ENCODE measurements at regions not wholly inside any gene's neighbourhood (a gene's known extent, or its start where the extent isn't known, plus 50 kb on each side); places are given as distances from the start of the nearest gene placed in this dataset.

DNA sequence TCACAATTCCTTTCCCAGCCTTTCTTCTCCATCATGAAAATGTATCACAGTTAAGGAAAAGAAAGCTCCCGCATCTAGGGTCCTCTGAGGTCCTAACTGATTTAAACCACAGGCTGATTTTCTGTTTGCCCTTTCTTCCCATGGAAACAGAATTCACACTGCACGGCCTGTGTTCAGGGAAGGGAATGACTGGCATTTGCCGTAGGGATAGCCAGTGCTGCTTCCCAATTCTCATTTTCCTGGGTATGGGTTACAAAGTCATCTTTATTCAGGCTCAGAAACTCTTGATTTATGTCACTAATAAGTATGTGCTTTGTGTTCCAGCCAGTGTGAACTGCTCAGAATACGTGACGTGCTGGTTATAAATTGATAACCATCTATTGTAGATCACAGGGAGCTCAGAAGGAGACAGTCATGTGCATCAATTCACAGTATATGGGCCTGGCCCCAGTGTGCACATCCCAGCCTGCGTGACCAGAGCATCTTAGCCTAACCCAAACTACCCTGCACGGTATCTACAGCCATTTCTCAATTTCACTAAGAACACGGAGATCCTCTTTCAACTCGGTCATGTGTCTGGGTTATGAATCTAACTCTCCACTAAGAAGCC is 163.3 kb downstream of the LRRC30 start:
- ATAC-seq (no peak), DNase-seq (no peak)
- intact Hi-C loops (cut with DNase I) = no loop called here

DNA sequence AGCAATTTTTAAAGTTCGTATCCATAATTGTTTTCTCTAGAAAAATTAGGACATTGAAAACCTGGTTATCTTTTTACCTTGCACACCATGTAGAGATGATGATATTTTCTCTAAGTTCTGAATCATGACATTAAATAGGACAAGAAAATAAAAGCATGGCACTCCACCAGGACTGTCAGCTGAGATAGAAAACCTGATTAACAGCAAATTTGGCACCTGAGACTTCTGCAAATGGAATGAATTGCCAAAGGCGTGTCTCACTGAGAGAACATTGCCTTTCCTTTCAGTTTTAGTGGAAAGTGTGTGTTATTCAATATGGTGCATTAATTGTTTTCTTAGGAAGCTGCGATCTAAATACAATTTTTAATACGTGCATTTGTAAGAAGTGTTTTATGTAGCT is 164.7 kb downstream of the LRRC30 start:
- DNase-seq = no peak
- intact Hi-C loops (cut with DNase I) = no loop called here
- ATAC-seq = no peak

DNA sequence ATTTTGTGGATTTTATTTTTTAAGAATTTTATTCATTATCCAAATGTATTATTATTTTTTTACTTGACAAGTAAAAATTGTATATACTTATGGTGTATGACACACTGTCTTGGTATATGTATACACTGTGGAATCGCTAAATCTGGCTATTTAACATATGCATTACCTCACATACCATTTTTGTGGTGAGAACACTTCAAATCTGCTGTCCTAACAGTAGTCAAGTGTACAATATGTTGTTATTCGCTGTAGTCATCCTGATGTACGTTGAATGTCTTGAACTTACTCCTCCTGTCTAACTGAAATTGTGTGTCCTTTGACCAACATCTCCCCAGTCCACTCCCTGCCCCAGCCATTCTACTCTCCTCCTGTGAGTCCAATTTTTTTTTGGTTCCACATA is 153.2 kb upstream of the PTPRM start:
- intact Hi-C loops (cut with DNase I) = no loop called here
- no peak for ATAC-seq
- no peak for DNase-seq

DNA sequence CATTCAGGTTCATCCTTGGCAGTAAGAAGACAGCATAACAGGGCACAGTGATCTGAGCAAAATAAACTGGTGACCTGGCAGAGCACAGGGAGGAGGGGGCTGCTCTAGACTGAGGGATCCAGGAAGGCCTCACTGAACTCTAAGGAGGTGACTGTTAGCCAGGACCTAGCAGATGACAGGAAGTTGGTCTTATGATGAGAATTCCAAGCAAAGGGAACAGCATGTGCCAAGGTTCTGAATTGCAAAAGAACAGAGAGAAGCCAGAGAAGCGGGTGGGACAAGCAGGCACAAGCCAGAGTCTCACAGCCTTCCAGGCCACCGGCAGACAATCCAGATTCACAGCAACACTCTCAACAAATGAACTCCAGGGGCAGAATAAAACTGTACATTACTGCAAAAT is 152.7 kb upstream of the PTPRM start:
- ATAC-seq (peak; percentile 59 to 72), DNase-seq (peak; percentile 29)
- intact Hi-C loops (cut with DNase I) = no loop called here

DNA sequence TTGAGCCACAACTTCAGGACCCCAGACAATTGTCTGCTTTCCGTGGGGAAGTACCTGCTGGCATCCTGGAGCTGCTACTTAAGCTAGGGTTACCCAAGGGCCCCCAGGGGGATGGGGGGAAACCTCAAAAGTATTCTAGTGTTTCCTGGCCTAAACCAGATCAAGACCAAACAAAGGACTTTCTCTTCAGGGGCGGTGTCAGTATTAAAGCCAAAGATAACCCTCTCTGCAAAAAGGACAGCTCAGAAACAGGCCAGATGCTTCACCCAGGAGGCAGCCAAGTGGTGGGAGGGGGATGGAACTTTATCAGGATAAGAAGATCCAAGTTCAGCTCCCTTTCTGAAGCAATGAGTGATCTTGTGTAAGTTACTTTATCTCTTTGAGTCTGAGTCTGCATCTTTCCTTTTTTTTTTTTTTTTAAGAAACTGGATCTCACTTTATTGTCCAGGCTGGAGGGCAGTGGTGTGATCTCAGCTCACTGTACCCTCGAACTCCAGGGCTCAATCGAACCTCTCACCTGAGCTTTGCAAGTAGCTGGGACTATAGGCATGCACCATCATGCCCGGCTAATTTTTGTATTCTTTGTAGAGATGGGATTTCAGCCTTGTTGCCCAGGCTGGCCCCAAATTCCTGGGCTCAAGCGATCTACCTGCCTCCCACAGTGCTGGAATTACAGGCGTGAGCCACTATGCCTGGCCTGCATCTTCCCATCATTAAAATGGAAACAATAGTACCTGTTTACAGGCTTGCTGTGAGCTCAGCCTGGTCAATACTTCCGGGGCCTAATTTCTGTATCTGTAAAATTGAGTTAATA is 151.8 kb upstream of the PTPRM start:
- intact Hi-C loops (cut with DNase I) = no loop called here
- DNase-seq (peak; percentile 21), ATAC-seq (peak in 1 of 2 donors; percentile 47)

DNA sequence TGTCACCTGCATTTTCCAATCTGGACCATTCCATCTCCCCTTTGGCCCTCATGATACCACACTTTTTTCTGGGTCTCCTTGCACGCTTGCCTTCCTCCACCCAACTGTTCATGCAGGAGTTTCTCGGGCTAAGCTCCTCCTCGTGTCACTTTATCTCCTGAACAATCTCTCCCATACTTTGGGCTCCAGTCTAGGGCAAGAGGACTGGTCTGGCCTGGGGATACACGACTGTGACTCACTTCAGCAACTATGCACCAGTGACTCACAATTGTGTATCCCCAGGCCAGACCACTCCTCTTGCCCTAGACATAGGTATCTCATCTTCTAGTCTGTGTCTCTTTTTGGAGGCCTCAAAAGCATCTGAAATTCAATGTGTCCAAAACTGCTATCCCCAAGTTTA is 149.4 kb upstream of the PTPRM start:
- ATAC-seq = no peak
- DNase-seq = no peak
- intact Hi-C loops (cut with DNase I) = no loop called here

DNA sequence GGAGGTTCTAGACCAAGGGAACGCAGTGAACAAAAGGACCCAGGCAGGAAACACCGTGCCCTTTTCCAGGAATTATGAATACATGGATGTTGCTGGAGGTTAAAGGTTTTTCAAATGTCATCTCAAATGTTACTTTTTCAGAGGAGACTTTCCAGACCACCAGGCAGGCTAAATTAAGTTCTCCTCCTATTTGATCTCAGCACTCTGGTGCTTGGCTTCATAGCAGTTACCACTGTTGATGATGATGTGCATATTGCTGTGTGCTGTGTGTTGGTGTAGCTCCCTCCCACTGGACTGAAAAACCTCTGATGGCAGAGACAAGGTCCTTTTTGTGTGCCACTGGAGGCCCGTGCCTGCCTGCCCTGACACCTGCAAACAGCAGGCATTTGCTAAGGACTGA is 137.3 kb upstream of the PTPRM start:
- DNase-seq = no peak
- intact Hi-C loops (cut with DNase I) = no loop called here

DNA sequence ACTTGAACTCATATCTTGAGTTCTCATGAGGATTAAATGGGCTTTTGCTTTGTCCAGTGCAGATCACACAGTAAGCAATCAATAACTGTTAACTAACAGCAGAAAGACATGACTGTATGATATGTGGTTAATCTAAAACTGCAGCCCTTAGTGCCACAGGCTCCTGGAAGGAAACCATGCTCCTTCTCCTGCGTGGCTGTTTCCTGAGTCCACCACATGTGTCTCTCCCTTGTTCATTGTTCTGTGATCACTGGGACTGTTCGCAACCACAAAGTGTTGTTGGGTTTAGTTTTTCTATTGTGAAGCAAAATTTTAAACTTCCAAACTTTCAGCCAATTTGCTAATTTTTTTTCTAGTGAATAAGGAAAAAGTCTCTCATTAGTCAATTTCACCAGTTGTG is 130.9 kb upstream of the PTPRM start:
- ATAC-seq = no peak
- intact Hi-C loops (cut with DNase I) = no loop called here
- no peak for DNase-seq

More for the DNA sequence above, 137.3 kb upstream of the PTPRM start:
- ATAC-seq = no peak

DNA sequence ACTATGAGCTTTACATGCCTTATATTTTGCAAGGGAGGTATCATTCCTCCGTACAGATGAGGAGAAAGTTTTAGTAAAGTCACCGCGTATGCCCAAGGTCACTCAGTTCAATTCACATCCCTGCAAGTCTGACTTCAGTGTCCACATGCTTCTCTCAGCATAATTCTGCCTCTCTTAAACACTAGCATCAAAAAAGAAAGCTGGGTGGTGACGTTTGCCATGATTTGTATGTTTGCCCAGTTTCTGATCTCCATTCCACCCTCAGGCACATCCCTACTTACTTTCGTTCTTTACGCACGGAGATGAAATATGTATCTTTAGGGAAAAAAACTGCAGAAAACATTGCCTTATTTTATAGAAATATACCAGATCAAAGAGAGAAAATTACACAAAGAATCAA is 129.2 kb upstream of the PTPRM start:
- intact Hi-C loops (cut with DNase I) = no loop called here
- ATAC-seq = no peak
- DNase-seq = no peak

DNA sequence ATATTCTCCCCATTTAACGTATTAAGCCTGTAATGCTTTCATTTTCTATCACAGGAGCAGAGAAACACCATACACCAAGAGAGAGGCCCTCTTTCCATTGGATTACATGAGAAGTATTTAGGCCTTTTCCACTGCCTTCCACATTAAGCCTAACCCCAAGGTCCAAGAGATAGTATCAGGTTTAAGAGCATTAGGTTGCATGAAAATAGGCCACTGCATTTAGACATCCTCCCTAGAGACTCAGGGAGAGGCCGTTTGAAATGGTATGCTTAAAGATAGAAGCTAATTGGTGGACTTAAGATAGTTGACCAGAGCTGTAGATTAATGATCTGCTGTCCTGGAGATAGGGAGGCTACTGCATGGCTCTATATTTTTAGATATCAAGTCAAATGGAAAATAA is 128.5 kb upstream of the PTPRM start:
- DNase-seq = no peak
- ATAC-seq = no peak
- intact Hi-C loops (cut with DNase I) = no loop called here

DNA sequence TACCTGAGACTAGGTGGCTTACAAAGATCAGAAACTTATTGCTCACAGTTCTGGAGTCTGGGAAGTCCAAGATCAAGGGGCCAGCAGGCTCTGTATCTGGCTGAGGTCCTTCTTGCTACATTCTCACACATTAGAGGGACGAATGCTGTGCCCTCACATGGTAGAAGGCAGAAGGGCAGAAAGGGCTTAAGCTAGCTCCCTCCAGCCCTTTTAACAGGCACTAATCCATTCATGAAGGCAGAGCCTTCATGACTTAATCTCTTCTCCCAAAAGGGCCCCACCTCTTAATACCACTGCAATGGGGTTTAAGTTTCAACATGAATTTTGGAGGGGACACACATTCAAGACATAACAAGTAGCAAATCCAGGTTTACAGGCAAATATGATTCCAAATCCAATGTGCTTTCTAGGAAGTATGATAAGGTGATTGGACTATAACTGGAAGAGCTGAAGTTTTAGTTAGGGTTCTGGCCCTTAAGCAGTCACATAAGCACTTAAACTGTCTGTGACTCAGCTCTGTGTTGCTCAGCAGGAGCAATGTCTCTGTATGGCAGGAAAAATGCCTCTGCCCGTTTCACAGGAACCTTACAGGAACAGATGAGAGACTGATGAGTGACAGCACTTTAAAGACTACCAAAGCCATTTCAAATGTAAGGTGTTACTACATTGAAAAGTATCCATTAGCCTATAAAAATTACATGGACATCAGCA is 119.6 kb upstream of the PTPRM start:
- no peak for ATAC-seq
- intact Hi-C loops (cut with DNase I) = no loop called here

DNA sequence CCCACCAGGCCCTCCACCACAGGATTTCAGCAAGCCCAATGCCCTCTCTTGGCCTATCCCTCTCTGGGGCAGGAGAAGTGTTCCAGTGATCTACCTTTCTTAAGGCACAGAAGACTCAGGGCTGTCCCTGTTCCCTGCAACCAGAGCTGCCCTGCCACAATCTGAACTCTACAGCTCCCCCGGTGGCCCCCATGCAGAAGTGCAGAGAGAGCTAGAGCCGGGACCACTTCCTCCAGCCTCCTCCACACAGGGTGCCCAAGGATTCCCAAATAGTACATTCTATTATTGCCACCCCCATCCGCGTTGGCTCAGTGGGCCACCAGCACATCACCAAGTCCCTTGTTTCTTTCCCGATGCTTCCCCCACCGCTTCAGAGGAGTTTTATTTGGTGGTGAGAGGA is 114.8 kb upstream of the PTPRM start:
- ATAC-seq = peak in 1 of 2 donors; percentile 75
- intact Hi-C loops (cut with DNase I) = loop anchor here in 1 of 2 donors (5.0 to 10.0 kb wide), 2 partner anchors 105 to 178 kb away; no protein-coding TSS in a partner anchor
- DNase-seq = peak; percentile 23

More for the DNA sequence above, 119.6 kb upstream of the PTPRM start:
- no peak for DNase-seq

DNA sequence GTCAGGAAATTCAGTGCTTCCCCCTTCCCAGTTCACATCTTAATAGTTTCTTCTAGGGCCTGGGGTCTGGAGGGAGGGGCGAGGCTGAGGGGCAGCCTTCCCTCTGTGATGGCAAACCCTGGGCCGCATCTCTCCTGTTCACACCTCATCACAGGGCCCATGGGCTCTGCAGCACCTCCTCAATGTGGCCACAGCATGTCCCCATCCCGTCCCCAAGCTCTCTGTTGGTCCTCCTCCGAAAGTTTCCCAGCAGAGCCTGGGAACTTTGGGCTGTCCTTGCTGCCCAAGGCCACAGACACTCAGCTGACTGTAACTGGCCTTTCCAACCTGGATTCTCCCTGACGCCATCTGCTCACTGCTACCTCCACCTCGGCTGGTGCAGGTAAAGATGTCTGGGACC is 112.7 kb upstream of the PTPRM start:
- ATAC-seq (no peak), DNase-seq (no peak)
- intact Hi-C loops (cut with DNase I) = loop anchor here in 1 of 2 donors (5.0 to 10.0 kb wide), 2 partner anchors 103 to 180 kb away; no protein-coding TSS in a partner anchor

DNA sequence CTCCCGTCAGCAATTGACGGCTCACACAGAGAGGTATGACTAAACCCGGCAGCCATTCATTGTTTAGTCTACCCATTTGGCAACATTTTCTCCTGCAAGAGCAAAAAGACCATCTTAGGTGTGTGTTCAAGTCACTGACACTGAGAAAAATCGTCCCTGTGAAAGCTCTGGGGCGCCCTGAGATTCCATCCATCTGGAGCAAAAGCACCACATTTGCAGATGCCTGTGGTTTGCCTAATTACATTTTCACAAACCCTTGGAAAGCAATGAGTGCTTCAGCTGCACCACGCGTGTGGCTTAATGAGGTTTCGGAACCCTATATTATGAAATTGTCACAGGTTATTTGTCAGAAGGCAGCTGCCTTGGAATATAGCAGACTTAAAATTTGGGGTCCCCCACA is 110.7 kb upstream of the PTPRM start:
- ATAC-seq (no peak), DNase-seq (no peak)
- intact Hi-C loops (cut with DNase I) = loop anchor here in 1 of 2 donors (10.0 kb wide), 1 partner anchor 182 kb away; no protein-coding TSS in a partner anchor

DNA sequence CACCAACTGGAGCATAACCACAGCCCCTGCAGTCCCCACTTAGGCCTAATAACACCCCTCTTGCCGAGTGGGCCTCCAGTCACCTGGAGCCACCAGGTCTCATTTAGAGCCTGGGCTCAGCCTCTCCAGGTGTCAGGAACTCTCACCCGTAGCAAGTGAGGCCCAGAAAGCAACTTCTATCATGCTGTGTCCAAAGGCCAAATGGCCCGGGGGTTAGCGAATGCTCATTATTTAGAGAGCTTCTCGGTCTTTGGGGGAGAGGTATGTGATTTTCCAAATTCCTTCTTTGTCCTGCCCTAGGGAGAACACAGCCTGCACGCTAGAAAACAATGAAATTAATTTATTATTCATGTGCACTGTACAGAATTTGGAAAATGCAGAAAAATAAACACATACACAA is 109.9 kb upstream of the PTPRM start:
- DNase-seq (no peak), ATAC-seq (no peak)
- intact Hi-C loops (cut with DNase I) = loop anchor here in 1 of 2 donors (10.0 kb wide), 1 partner anchor 182 kb away; no protein-coding TSS in a partner anchor

DNA sequence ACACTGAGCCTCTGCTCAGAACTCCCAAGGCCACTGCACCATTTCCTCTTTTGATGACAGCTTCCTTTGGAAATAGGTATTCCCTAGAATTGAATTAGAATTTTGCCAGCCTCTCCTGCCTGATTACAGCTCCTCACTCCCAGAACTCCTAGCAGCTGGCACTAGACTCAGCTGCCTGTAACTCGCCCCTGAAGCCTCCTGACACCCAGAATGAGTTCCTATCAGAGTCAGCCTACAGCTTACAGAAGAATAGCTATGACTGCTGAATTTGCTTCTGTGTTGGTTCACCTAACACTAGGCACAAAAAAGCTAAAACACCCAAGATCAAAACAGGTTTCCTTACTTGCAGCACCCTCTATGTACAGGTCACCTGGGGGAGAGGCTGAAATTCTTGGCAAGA is 108.2 kb upstream of the PTPRM start:
- ATAC-seq = peak in 1 of 2 donors; percentile 54

DNA sequence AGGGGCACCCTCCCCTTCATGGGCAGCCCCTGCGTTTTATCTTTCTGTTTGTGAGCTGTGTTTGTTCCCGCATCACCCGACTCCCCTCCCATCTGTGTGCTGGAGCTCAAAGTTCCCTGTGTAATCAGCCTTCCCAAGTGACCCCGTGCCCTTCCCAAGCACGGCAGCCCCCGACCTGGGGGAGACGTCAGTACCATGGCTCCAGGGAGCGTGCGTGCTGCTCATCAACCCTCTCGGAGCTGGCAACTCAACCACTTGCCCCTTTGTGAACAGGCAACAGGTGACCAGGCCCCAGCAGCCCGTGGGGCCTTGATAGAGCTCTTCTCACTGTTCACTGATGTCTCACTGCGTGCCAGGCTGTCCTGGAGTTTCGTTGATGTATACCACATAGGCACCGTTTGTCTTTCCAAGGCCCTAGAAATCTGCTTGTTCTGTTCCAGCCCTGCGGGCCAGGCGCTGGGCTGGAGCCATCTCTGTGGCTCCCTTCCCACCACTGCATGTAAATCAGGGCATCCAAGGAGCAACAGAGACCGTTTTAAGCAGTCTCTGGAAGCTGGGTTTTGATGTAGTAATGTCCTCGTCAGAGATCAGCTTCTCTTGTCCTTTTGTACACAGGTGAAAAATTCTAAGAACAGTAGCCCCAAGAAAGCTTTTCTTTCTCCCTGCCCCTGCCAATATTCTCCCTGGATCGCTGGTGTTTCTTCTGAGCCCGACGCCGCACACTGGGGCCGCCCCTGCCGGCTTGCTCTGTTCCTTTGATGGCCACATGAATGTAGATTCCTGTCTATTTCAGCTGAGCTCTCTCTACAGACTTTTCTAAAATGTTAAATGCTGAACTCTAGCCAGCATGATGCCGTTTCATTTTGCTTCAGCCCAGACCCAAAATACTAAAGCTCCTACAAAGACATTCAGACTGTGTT is 107.0 kb upstream of the PTPRM start:
- ATAC-seq = peak; percentile 33 to 39
- DNase-seq = no peak
- intact Hi-C loops (cut with DNase I) = loop anchor here in 1 of 2 donors (10.0 kb wide), 1 partner anchor 185 kb away; no protein-coding TSS in a partner anchor

More for the DNA sequence above, 108.2 kb upstream of the PTPRM start:
- no peak for DNase-seq
- intact Hi-C loops (cut with DNase I) = loop anchor here in 1 of 2 donors (10.0 kb wide), 1 partner anchor 184 kb away; no protein-coding TSS in a partner anchor

DNA sequence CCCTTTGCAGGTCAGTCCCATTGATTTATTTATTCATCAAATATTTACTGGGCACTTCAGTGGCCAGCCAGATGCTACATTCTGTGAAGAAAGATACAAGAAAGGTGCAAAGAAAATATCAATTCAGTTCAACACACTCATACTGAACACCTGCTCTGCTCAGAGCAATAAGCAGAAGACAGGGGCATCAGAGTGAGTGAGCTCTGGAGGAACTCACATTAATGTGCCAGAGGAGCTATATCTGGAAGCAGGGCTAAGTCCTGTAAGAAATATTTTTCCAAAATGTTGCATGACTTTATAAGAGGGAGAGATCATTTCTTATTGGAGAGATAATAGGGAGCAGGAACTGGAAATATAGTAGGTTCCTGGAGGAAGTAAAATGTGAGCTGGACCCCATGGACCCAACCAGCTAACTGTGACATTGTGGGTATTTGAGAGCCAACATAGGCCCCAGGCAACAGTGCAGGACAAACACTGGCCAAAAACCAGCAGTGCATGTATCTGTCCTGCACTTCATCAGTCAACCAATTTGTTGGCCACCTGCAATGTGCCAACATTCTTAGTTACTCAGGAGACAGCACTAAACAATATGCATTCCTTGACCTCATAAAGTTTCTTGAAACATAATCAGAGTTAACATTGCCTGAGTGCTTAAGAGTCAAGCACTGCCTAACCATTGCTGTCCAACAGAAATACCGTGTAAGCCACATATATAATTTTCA is 102.7 kb upstream of the PTPRM start:
- no peak for DNase-seq
- intact Hi-C loops (cut with DNase I) = no loop called here
- peak; percentile 46 to 59 for ATAC-seq

All from left cardiac atrium (tissue), 4 donors.